ENCODE measurements at regions not wholly inside any gene's neighbourhood (a gene's known extent, or its start where the extent isn't known, plus 50 kb on each side); places are given as distances from the start of the nearest gene placed in this dataset.

DNA sequence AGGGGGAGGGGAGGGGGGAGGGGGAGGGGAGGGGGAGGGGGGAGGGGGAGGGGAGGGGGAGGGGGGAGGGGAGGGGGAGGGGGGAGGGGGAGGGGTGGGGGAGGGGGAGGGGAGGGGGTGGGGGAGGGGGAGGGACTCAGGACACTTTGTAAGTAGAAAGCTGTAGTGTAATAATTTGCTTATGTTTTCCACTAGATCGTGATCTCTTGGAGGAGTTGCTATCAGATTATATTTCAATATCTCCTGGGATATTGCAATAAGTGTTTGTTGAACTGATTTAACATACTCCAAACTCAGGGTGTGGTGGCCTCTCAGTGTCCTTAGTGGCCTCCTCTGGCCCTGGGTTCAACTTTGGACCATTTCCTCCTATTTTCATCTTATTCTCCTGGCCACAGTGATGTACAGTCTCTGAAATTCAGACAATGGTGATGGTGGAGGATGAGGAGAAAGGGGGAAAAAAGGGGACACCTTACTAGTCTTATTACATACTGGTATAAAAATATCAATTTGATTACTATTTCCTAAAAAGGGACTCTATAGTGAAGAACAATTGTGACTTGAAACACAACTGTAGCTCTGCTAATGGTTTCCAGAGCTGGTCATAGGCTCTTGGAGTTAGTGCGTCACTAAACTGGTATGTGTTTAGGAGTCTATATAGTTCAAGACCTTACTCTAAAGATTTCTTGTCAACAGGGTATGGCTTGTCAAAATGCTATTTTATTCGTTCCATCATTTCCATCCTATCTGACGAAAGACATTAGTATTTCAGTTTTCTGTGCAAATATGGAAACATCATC lies 89.6 kb downstream of the DDX1 start:
- no peaks in the 10 kb centered on the region for H3K36me3 ChIP-seq
- no peaks in the 10 kb centered on the region; the same call in 1 of the 2 replicates for H3K9me3 ChIP-seq (replicated peaks)
- H3K27ac ChIP-seq = no peak overlapping the region
- no peaks in the 10 kb centered on the region for H3K27me3 ChIP-seq
- DNase-seq = no peak
- no peak overlapping the region for H3K4me3 ChIP-seq
- no peaks in the 10 kb centered on the region for H3K4me1 ChIP-seq

DNA sequence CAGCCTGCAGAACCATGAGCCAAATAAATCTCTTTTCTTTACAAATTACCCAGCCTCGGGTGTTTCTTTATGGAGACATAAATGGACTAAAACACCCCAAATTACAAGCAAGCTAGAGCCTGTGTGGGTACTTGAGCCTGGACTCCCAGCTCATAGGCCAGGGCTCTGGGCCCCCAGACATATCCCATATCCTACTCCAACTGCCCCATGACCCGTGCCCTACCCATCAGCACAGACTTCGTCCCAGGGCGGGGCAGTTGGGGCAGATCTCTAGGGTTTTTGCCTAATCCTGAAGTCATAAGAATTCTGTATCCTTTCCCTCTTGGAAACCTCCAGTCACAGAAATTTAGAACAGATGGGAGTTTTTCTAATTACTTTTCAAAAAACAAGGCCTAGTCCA lies 90.7 kb downstream of the DDX1 start:
- no peak overlapping the region for H3K4me3 ChIP-seq
- no peaks in the 10 kb centered on the region; the same call in 1 of the 2 replicates for H3K9me3 ChIP-seq (replicated peaks)
- H3K27me3 ChIP-seq = no peaks in the 10 kb centered on the region
- no peak overlapping the region for H3K27ac ChIP-seq
- H3K4me1 ChIP-seq = no peaks in the 10 kb centered on the region
- DNase-seq = no peak
- no peaks in the 10 kb centered on the region for H3K36me3 ChIP-seq

DNA sequence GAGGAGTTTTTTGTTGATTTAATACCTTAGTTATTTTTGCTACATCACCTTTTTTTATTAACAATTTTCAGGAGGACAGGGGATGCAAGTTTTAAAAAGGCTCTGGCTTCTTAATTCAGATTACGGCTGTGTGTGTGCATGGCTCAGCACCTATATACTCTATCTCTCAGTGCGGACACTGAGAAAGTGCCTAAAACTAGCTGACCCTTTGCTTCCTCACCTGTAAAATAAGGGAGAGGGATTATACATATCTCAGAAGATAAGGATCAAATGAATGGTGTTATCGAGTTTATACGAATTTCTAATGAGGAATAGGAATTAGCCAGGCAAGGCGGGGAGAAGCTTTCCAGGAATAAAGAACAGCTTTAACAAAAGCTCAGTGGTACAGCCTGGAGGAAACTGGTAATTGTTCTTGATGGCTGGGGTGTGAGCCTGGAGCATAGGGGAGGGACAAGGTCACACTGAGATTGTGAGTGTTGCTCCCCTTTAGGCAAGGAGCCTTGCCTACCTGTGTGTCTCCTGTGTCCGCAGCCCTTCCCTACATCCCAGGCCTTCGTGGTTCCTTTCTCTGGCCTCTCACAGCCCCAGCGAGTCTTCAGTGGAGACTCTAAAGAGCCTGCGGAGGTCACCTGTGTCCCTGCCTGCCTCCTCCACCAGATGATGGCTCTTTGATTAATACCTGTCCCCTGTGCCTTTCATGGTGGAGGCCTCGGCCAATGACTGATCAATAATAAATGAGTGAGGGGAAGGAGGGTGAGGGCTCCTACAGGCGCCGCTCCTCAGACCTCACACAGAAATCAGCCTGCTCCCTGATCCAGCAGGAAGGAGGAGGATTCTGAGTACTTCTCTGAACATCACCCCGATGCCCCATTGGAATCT lies 92.7 kb downstream of the DDX1 start:
- no peaks in the 10 kb centered on the region for H3K4me1 ChIP-seq
- no peaks in the 10 kb centered on the region for H3K36me3 ChIP-seq
- no peak overlapping the region for H3K27ac ChIP-seq

DNA sequence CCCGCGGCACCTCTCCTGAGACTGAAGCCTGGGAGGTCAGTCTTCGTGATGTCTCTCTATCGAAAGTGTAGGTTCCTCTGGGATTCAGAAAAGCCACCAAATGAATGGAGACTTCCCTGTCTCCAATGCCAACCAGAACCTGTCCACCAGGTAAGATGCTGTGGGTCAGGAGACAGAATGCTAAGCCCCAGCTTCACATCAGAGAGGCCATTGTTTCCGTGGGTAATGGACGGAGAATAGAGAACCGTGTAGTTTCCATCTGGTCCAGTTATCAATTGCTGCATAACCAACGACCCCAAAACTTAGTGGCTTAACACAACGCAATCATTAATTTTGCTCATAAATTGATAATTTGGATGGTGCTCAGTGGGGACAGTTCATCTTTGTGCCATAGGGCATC lies 93.5 kb downstream of the DDX1 start:
- Histone ChIP-seq H3K27me3 (no peaks in the 10 kb centered on the region), H3K4me1 (no peaks in the 10 kb centered on the region), H3K36me3 (no peaks in the 10 kb centered on the region)

More for the DNA sequence above, 92.7 kb downstream of the DDX1 start:
- Histone ChIP-seq H3K27me3 (no peaks in the 10 kb centered on the region), H3K9me3 (replicated peaks) (no peaks in the 10 kb centered on the region; the same call in 1 of the 2 replicates), H3K4me3 (no peak overlapping the region)
- no peak for DNase-seq

DNA sequence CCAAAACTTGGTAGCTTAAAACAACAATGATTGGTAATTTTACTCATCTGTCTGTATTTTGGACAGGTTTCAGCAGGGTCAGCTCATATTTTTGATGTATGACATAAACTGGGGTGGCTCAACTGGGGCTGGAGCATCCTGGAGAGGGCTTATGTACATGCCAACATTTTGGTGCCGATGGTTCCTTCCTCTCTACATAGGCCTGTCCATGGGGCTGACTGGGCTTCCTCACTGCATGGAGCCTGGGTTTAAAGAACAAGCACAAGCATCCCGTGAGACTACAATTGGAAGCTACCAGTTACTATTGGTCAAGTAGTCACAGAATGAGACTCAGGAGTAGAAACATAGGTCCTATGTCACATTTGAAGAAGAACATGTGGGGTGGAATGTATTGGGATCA lies 95.0 kb downstream of the DDX1 start:
- no peaks in the 10 kb centered on the region for H3K27me3 ChIP-seq

More for the DNA sequence above, 93.5 kb downstream of the DDX1 start:
- Histone ChIP-seq H3K27ac (no peak overlapping the region), H3K9me3 (replicated peaks) (no peaks in the 10 kb centered on the region; the same call in 1 of the 2 replicates), H3K4me3 (no peak overlapping the region)
- DNase-seq = no peak

DNA sequence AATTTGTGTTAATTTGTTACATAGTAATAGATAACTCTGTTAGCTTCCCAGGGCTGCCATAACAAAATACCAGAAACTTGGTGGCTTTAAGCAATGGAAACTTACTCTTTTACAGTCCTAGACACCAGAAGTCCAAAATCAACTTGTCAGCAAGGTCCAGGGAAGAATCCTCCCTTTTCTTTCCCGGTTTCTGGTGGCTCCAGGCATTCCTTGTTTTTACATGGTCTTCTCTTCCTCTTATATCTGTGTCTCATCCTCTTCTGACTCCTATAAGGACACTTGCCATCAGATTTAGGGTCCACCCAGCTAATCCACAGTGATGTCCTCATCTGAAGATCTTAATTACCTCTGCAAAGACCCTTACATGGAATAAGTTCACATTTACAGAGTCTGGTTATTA lies 95.6 kb downstream of the DDX1 start:
- H3K4me1 ChIP-seq = no peaks in the 10 kb centered on the region
- no peak for DNase-seq
- H3K27ac ChIP-seq = no peak overlapping the region
- no peak overlapping the region for H3K4me3 ChIP-seq
- no peaks in the 10 kb centered on the region for H3K9me3 ChIP-seq (replicated peaks)
- no peaks in the 10 kb centered on the region for H3K27me3 ChIP-seq
- H3K36me3 ChIP-seq = no peaks in the 10 kb centered on the region

More for the DNA sequence above, 95.0 kb downstream of the DDX1 start:
- Histone ChIP-seq H3K36me3 (no peaks in the 10 kb centered on the region), H3K9me3 (replicated peaks) (no peaks in the 10 kb centered on the region), H3K27ac (no peak overlapping the region), H3K4me1 (no peaks in the 10 kb centered on the region), H3K4me3 (no peak overlapping the region)
- no peak for DNase-seq

DNA sequence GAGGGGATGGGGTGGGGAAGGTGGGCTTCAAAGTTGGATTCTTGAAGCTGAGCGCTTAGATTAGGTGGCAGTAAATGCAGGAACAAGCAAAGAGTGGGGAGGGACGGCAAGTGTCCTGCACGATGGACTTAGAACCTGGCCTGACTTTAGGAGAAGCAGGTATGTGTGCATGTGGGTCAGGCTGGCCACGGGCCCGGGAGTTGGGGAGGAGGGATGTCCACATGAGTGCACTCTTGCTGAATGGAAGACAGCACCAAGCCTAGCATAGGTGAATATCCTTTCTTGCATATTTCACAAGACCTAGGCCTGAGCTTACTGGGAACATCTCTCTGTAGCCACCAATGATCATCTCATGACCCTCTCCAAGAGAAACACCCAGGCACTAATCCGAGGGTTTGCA lies 96.1 kb downstream of the DDX1 start:
- DNase-seq = no peak
- Histone ChIP-seq H3K36me3 (no peaks in the 10 kb centered on the region), H3K27me3 (no peaks in the 10 kb centered on the region), H3K9me3 (replicated peaks) (no peaks in the 10 kb centered on the region), H3K4me1 (no peaks in the 10 kb centered on the region), H3K4me3 (no peak overlapping the region), H3K27ac (no peak overlapping the region)

DNA sequence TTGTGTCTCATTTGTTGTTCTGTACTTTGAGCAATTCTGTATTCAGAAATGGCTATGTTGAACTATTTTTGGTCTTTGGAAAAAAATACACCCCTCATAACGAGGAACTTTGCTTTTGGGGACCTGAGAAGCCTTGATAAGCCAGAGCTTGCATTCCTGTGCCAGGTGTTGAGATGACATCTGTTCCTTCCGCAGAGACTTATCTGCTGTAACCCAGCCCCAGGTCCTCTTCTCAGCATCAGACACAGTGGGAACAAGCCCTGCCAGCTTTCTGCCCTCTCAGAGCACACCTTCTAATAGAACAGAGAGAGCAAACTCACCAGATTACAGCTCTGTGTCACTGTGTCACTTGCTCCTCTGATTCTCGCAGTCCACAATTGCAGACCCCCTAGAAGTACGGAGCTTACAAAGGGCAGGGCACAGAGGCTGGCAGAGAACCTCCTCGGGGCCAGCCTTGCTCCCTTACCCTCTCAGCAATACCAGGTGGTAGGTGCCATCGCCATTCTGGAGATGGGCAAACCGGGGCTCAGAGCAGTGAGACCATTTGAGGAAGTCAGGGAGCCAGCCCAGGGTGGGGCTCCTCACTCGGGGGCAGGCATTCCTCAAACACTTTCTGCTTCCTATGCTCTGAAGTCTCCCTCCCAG lies 97.4 kb downstream of the DDX1 start:
- Histone ChIP-seq H3K9me3 (replicated peaks) (no peaks in the 10 kb centered on the region), H3K4me3 (no peak overlapping the region), H3K27me3 (no peaks in the 10 kb centered on the region), H3K4me1 (peaks cover 6% of the 10 kb centered on the region), H3K27ac (no peak overlapping the region), H3K36me3 (no peaks in the 10 kb centered on the region)
- DNase-seq = no peak

DNA sequence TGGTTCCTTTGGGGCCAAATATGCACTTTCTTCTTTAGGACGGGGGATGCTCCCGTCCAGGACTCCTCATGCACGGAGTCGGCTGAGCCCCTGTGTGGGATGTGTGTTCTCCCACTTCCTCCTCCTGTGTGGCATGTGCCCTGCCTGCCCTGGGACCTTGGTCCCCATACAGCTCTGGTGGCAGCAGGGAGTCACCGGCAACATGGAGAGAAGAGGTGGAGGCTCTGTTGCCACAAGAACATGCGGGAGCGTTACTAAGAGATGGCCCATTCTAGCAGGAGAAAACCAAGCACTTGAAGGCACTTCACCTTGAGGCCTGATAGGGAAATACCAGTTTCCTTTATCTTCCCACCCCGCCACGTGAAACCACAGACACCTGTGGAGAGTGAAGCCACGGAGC lies 98.0 kb downstream of the DDX1 start:
- DNase-seq = no peak
- Histone ChIP-seq H3K9me3 (replicated peaks) (no peaks in the 10 kb centered on the region), H3K4me1 (peaks cover 12% of the 10 kb centered on the region), H3K4me3 (no peak overlapping the region), H3K36me3 (no peaks in the 10 kb centered on the region), H3K27me3 (no peaks in the 10 kb centered on the region), H3K27ac (no peak overlapping the region)

DNA sequence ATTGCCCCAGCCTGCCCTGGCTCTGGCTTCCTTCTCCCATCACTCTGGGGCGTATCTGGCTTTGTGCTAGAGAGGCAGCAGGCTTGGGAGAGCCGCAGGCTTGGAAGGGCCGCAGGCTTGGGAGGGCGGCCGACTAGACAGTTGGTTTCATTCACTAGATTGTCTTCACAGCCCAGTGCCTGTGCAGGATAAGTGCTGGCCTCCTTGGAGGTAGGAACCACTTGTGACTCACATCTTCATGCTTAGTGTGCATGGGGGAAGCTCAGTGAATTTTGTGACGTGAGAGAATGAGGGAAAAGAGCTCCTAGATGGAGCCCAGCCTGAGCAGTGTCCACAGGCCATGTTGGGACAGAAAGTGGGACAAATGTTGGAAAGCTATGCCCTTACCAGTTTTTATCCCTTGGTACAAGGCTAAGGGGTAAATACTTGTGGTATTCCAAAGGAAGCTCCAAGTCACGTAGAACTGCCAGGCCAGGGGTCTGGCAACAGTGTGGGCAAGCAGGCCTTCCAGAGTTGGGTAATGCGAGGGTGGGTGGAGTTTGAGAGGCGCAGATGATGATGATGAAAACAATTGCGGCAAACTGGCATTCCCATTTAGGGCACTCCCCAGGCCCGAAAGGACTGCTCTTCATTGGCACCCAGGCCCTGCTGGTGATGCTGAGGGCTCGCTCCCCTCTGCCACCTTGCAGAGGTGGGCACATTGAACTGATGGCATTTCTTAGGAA lies 100.1 kb downstream of the DDX1 start:
- no peaks in the 10 kb centered on the region for H3K9me3 ChIP-seq (replicated peaks)
- no peaks in the 10 kb centered on the region for H3K27me3 ChIP-seq
- peaks cover 21% of the 10 kb centered on the region for H3K4me1 ChIP-seq
- no peak for DNase-seq
- H3K36me3 ChIP-seq = no peaks in the 10 kb centered on the region
- H3K27ac ChIP-seq = no peak overlapping the region
- no peak overlapping the region for H3K4me3 ChIP-seq

DNA sequence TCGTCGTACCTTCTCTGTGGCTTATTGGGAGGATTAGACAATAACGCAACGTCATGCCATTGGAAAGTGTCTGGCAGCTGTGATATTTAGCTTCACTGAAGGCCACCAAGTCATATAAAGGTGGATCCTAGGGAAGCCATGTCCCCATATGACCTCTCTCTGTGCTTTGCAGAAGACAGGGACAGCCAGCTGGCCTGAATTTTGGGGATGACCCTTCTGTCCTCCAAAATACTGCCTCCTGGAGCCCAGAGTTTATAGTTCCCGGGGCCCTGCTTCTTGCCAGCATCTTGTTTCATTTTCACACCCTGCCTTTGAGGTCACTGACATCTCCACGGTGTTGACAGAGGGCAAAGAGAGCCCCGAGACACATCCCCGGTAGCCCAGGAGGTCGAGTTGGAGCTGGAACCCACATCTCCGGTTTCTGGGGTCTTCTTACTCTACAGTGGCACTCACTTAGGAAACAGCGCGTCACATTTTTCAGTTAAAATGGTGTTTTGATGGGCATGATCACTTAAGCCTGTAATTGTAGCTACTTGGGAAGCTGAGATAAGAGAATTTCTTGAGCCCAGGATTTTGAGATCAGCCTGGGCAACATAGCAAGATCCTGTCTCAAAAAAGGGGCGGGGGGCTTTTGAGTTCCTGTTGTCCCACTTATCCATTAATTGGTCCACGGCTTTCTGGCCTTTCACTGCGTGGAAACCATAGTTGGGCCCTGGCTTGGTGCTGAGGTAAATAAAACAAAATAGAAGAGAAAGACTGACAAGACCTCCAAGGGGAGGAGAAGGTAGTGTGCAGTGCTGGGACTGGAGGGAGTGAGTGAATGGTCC lies 101.1 kb downstream of the DDX1 start:
- Histone ChIP-seq H3K4me3 (no peak overlapping the region), H3K27me3 (no peaks in the 10 kb centered on the region), H3K9me3 (replicated peaks) (no peaks in the 10 kb centered on the region), H3K4me1 (peaks cover 23% of the 10 kb centered on the region), H3K36me3 (no peaks in the 10 kb centered on the region), H3K27ac (no peak overlapping the region)
- no peak for DNase-seq

DNA sequence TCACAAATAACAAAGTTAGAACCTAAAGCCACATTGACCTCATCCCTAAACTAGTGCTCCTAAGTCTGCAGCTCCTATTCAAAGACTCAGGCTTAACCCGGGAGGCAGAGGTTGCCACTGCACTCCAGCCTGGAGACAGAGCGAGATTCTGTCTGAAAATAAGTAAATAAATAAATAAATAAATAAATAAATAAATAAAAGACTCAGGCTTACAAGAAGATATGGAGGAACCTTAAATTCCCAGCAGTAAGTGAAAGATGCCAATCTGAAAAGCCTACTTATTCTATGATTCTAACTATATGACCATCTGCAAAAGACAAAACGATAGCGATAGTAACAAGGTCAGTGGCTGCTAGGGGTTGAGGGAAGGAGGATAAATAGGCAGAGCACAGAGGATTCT lies 101.7 kb downstream of the DDX1 start:
- no peaks in the 10 kb centered on the region for H3K9me3 ChIP-seq (replicated peaks)
- peaks cover 23% of the 10 kb centered on the region for H3K4me1 ChIP-seq
- DNase-seq = no peak
- no peaks in the 10 kb centered on the region for H3K27me3 ChIP-seq
- no peak overlapping the region; the same call in 1 of the 2 replicates for H3K27ac ChIP-seq
- no peaks in the 10 kb centered on the region for H3K36me3 ChIP-seq
- H3K4me3 ChIP-seq = no peak overlapping the region

DNA sequence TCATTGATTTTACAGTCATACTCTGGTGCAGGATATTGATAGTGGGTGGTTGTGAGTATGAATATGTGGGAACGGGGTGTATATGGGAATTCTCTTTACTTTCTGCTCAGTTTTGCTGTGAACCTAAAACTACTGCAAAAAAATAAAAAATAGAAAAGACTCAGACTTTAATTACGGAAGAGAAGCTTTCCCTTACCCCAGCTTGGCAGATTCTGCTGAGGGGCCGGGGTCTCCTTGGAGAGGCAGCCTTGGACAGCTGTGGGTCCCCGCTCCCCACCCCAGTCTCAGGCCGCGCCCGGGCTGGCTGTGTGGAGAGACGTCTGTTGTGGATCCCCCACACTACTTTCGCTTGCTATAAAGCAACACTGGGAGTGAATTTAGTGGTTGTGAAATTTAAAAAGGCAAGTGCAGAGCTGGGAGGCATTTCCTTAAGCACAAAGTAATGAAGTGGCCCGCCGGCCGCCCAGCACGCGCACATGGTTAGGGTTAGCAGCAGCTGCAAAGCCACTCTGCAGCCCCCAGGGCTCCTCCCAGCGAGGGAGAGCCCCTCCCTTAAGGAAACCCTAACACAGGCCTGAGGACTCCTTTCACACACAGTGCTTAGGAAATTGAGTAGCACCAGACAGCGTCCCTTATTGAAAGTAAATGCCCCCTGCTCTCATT lies 102.4 kb downstream of the DDX1 start:
- no peaks in the 10 kb centered on the region for H3K27me3 ChIP-seq
- DNase-seq = peak; percentile 74 to 79
- peak overlapping the region; percentile 42 for H3K27ac ChIP-seq
- H3K4me3 ChIP-seq = 0 out of 2 replicates have a peak overlapping the region, but pooled peaks have one; percentile 12
- no peaks in the 10 kb centered on the region for H3K9me3 ChIP-seq (replicated peaks)
- H3K4me1 ChIP-seq = peaks cover 23% of the 10 kb centered on the region
- H3K36me3 ChIP-seq = no peaks in the 10 kb centered on the region

Data from SJCRH30 (cell line).